Peyer's patch (tissue), 4 donors: ENCODE measurements at regions not wholly inside any gene's neighbourhood (a gene's known extent, or its start where the extent isn't known, plus 50 kb on each side); places are given as distances from the start of the nearest gene placed in this dataset.

Experiments
- CTCF ChIP-seq, 6 experiments: fragments of 450-650 bp in 4 of 6; fragments of 200-600 bp in 2 of 6; sonication (generic) in 1 of 6; IDR thresholded peaks; one replicate each; pipeline ENCODE4 v1.5.1; 2017 to 2019; ENCODE audit warnings: antibody characterized with exemption in 6 of 6, mild to moderate bottlenecking in 3 of 6, moderate library complexity in 1 of 6
- POLR2A ChIP-seq, 2 donors: fragments of 450-650 bp; IDR thresholded peaks; one replicate each; pipeline ENCODE4 v1.5.1; 2017; ENCODE audit warnings: antibody characterized with exemption in 2 of 2, mild to moderate bottlenecking in 2 of 2, moderate library complexity in 2 of 2

- TF ChIP-seq CTCF (IDR thresholded peaks at IDR 0.05) = no peak
- TF ChIP-seq POLR2A (IDR thresholded peaks at IDR 0.05) = no peak
Measured at GRCh38 chr2:186108470-186108869, 369.9 kb downstream of the FSIP2 start.
